OCI-LY7 (cell line): ENCODE measurements at regions not wholly inside any gene's neighbourhood (a gene's known extent, or its start where the extent isn't known, plus 50 kb on each side); places are given as distances from the start of the nearest gene placed in this dataset.

Experiments
- EZH2phosphoT487 ChIP-seq: fragments of 200-600 bp; sonication (generic); IDR thresholded peaks from 2 replicates; pipeline ENCODE4 v1.6.1; 2018; ENCODE audit warnings: low read depth, borderline replicate concordance, mild to moderate bottlenecking, mixed run types, antibody characterized with exemption, low read length, moderate library complexity, mixed read lengths
- TF ChIP-seq, protein P1 (sequence below): fragments of 200-600 bp; sonication (generic); conservative IDR thresholded peaks from 2 replicates; pipeline ENCODE4 v1.5.1; 2014; ENCODE audit warnings: mild to moderate bottlenecking, antibody characterized with exemption, low read length, moderate library complexity, mixed read lengths

DNA sequence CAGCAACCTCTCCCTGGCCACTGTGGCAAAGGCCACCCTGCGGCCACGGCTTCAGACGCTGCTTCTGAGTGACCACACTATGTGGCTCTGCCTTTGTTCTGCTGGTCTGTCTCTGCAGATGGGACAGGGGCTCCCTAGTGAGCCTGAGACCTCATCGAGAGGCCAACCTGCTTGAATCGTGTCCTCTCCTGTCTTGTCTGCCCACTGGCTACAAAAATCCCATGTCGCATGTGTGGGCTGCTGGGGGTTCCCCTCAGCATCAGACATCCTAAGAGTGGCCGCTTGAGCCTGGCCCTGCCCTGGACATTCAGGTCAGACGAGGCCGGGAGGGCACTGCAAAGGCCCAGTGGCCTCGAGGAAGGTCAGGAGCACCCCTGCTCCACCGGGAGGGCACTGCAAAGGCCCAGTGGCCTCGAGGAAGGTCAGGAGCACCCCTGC is 222.9 kb downstream of the DLL1 start:
- TF ChIP-seq, protein P1, sequence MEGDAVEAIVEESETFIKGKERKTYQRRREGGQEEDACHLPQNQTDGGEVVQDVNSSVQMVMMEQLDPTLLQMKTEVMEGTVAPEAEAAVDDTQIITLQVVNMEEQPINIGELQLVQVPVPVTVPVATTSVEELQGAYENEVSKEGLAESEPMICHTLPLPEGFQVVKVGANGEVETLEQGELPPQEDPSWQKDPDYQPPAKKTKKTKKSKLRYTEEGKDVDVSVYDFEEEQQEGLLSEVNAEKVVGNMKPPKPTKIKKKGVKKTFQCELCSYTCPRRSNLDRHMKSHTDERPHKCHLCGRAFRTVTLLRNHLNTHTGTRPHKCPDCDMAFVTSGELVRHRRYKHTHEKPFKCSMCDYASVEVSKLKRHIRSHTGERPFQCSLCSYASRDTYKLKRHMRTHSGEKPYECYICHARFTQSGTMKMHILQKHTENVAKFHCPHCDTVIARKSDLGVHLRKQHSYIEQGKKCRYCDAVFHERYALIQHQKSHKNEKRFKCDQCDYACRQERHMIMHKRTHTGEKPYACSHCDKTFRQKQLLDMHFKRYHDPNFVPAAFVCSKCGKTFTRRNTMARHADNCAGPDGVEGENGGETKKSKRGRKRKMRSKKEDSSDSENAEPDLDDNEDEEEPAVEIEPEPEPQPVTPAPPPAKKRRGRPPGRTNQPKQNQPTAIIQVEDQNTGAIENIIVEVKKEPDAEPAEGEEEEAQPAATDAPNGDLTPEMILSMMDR, result no peak
- TF ChIP-seq EZH2phosphoT487, result no peak
